Cerebellar cortex (tissue), 1 donor: ENCODE measurements at regions not wholly inside any gene's neighbourhood (a gene's known extent, or its start where the extent isn't known, plus 50 kb on each side); places are given as distances from the start of the nearest gene placed in this dataset.

Experiments used
- DNase-seq: peaks from one replicate; pipeline ENCODE4 v3.0.0-alpha.2; 2015; ENCODE audit warnings: low spot score

GRCh38 chr6:104064876-104065275 lies 794.8 kb downstream of the HACE1 start:
- DNase-seq = no peak

GRCh38 chr6:104050455-104050854 lies 809.3 kb downstream of the HACE1 start:
- DNase-seq = no peak

- DNase-seq = no peak
These were observed 813.3 kb downstream of the HACE1 start for GRCh38 chr6:104046426-104046825.

GRCh38 chr6:104031346-104031745 lies 828.4 kb downstream of the HACE1 start:
- DNase-seq = no peak

- DNase-seq = no peak
These were observed 837.6 kb downstream of the HACE1 start for GRCh38 chr6:104022126-104022525.

GRCh38 chr6:104019075-104019753 lies 840.5 kb downstream of the HACE1 start:
- no peak for DNase-seq

- DNase-seq = no peak
These were observed 842.0 kb downstream of the HACE1 start for GRCh38 chr6:104017410-104018381.

- DNase-seq = no peak
These were observed 845.4 kb downstream of the HACE1 start for GRCh38 chr6:104014163-104014959.

- DNase-seq = no peak
These were observed 846.3 kb downstream of the HACE1 start for GRCh38 chr6:104013312-104013971.

- no peak for DNase-seq
These were observed 848.8 kb downstream of the HACE1 start for GRCh38 chr6:104010897-104011296.

- no peak for DNase-seq
These were observed 855.8 kb downstream of the HACE1 start for GRCh38 chr6:104003803-104004516.

GRCh38 chr6:103995571-103995970 lies 864.1 kb downstream of the HACE1 start:
- DNase-seq = no peak

GRCh38 chr6:103983860-103984259 lies 875.9 kb downstream of the HACE1 start:
- no peak for DNase-seq

GRCh38 chr6:103983011-103983410 lies 876.7 kb downstream of the HACE1 start:
- DNase-seq = no peak

- no peak for DNase-seq
These were observed 877.1 kb downstream of the HACE1 start for GRCh38 chr6:103982574-103982973.

- DNase-seq = no peak
These were observed 880.4 kb downstream of the HACE1 start for GRCh38 chr6:103979308-103979707.

GRCh38 chr6:103937389-103937788 lies 922.3 kb downstream of the HACE1 start:
- no peak for DNase-seq

- DNase-seq = no peak
These were observed 934.4 kb downstream of the HACE1 start for GRCh38 chr6:103925317-103925716.

GRCh38 chr6:103910018-103910417 lies 949.7 kb downstream of the HACE1 start:
- no peak for DNase-seq

- DNase-seq = no peak
These were observed 950.8 kb downstream of the HACE1 start for GRCh38 chr6:103908898-103909297.

- no peak for DNase-seq
These were observed 964.6 kb downstream of the HACE1 start for GRCh38 chr6:103895136-103895535.
